Epidermal melanocyte (primary cell): ENCODE measurements at regions not wholly inside any gene's neighbourhood (a gene's known extent, or its start where the extent isn't known, plus 50 kb on each side); places are given as distances from the start of the nearest gene placed in this dataset.
"Not testable (repeated sequence)": the region's sequence is repeated elsewhere in the genome, so short reads cannot be mapped to it uniquely, and the experiment has no call there.

Experiments used
- DNase-seq: peaks from one replicate; pipeline ENCODE4 v3.0.0; 2011; ENCODE audit warnings: low spot score; ENCODE audit not compliant: insufficient read length

DNA sequence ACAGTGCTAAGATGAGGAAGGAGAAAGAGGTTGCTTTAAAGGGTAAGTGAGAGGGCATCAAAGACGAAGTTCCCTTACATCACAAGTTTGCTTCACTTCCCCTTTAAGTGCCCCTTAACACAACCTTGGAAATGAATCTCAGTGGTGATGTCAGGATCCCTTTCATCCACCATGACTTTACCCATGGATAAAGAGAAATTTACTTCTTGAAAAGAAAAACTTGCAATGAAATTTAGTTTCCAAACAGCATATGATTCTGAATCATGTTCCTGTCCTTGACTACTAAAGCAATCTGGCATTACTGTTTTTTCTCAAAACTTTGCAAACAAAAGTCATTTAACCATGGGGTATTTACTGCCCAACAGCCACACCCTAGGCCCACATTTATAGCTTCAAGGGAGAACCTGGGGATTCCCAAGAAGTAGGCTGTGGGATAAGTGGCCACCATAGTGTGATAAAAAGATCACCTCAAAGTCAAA lies 135.9 kb downstream of the ITGB8 start:
- DNase-seq = no peak

DNA sequence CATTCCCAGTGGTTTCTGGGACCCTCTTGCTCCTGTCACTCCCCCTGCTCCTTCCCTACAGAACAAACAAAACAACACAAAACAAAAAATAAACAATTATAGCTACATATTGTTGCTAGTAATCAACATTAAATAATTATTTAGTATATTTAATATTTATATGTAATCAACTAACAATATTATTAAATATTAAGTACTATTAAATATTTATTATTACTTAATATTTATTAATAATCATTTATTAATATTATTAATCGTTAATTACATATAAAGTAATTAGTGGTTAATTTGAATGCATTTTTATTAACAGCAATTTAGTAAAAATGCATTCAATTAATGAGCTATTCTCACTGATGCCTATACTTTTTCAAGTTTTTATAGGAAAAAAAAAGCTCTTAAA lies 139.4 kb downstream of the ITGB8 start:
- no peak for DNase-seq

DNA sequence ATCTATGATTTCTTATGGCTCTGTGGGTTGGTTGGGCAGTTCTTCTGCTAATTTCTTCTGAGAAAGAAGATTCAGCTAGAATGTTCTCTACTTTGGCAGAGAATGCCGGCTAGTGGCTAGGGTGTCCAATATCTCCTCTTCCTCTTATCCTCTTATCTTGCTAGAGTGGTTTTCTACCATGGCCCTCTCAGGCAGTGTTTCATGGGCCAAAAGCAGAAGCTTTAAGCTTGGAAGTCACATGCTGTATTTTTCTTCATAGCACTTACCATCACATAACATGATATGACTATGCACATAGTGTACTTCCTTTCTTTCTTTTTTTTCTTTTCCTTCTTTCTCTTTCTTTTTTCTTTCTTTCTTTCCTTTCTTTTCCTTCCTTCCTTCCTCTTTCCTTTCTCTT lies 140.0 kb downstream of the ITGB8 start:
- DNase-seq = no peak

DNA sequence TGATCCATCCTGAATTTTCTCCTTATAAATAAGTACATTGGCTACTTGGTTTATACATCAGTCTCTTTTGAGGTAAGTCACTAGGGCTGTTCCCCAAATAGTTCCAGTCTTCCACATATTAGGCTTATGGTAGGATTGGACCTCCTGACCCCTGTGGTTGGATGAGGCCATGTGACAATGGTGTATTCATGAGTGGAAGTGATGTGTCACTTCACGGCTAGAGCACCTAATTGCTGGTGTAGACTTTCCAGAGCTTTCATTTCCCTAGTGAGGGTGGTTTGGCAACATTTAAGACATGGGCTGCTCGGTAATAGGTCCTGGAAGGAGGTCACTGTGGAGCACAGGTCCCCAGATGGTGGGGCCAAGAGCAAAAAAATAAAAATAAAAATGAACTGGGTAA lies 141.2 kb upstream of the ABCB5 start:
- DNase-seq = no peak

DNA sequence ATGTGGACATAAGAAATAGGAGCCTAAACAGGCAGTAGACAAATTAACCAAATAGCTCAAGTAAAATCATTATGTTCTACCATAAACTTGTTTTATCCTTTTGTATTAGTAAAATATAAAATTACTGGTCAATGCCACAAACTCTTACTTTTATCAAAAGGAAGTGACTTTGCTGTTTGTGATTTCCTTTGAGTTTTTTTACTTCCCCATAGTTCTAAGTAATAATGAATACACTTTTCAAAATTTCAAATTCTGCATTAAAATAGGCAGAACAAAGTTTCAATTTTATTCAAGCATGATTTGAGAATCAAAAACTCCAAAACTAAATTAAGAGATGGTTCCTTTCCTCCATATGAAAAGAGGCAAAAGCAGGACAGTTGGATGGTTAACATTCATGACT lies 139.7 kb upstream of the ABCB5 start:
- DNase-seq = no peak

DNA sequence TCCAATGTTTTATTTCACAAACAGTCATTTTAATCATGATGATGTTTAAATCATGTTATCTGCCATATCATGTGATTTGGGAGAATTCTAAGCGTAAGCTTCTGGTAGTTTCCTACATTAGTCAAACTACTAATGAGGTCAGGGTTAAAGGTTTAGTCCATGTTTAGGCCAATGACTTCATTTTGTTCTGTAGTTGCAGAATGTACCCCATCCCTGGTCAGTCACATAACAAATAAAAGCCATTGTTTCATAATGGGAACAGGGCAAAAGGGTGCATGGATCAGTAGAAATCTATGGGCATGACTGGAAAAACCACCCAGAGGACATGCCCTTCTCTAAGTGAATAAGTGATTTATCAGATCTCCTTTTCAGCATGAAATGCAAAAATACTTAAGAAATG lies 138.4 kb upstream of the ABCB5 start:
- no peak for DNase-seq

DNA sequence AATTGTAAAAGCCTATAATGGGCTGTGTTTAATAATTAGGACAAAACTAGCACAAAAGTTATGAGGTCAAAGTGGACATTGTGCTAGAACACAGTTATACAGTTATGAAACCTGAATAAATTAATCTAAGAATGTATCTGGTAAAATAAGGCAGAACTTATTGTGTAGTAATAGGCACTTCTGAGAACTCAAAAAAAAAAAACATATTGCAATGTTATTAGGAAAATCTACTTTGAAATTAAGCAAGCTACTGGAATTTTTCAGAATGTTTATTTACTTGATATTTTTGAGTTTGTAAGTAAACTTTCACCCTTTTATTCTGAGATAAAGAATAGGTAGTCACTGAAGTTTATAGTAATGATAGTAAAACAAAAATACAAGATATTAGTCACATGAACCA lies 135.8 kb upstream of the ABCB5 start:
- no peak for DNase-seq

DNA sequence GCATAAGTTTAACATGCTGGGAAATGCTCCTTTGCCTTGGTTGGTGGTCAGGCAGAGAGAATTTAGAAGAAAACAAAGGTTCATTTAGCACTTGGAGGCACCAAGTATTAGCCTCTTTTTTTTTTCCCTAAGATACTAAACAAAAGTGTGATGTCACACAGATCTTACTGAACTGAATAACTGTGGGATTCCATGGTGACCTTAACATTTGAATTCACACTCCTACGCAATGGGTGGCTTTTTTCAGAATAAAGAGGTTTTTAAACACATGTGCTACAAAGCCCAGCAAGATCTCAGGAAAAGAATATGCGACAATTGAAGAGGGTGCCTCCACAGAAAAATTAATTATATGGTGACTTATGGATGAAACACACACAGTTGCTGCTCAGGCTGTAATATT lies 133.4 kb upstream of the ABCB5 start:
- DNase-seq = no peak

DNA sequence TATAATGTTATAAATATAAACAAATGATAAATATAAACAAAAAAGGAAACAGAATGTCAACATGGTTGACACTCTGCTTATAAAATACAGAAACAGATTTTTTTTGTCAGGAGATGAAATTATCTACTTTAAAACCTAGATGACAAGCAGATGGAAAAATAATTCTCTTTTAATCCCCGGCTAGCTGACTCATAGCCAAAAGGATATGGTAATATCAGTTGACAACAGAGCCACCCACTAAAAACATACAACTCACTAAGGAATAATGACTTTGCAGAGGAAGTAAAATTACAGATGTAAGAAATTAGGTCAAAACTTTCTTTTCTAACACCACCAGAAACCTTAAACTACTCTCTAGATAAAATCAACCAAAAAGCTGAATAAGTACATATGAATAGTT lies 131.1 kb upstream of the ABCB5 start:
- DNase-seq = no peak

DNA sequence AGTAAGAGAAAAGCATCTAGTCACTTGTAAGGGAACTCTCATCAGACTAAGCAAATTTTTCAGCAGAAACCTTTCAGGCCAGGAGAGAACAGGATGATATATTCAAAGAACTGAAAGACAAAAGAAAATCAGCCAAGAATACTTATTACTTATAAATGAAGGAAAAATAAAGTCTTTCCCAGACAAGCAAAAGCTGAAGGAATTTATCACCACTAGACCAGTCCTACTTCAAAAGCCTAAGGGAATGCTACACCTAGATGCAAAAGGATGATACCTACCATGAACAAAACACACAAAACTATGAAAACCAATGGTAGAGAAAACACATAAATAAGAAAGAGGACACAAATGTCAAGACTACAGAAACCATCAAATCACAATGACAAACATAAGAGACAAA lies 126.6 kb upstream of the ABCB5 start:
- no peak for DNase-seq

DNA sequence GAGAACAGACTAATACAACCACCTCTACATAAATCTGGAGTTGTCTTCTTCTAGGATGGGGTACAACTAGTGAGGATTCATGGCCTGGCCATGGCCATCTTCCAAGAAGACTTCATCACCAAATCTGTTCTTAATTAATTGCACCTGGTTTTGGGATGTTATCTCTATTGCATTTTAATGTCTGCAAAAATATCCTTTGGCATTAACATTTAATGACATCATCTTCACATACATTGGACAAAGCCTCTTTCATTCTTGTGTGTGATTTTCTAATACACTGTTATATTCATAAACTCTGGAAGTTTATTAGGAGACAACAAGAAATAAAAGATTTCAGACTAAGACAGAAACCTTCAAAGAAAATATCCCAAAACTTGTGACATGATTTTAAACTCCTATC lies 124.2 kb upstream of the ABCB5 start:
- peak; percentile 39 for DNase-seq

DNA sequence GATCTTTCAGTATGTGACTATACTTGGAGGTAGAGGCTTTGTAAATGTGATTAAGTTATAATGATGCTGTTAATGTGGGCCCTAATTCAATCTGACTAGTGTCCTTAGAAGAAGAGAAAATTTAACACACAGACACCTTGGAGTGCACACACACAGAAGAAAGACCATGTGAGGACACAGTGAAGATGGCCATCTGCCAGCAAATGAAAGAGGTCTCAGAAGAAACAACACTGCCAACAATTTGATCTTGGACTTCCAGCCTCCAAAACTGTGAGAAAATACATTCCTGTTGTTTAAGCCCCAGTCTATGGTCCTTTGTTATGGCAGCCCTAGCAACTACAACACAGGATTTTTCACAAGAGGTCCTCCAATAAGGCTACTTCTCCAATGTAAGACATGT lies 120.9 kb upstream of the ABCB5 start:
- DNase-seq = no peak

DNA sequence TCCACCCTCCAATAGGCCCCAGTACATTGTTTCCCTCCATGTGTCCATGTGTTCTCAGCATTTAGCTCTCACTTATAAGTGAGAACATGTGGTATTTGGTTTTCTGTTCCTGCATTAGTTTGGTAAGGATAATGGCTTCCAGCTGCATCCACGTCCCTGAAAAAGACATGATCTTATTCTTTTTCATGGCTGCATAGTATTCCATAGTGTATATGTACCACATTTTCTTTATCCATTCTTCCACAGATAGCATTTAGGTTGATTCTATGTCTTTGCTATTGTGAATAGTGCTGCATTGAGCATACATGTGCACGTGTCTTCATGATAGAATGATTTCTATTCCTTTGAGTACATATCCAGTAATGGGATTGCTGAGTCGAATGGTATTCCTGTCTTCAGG lies 114.0 kb upstream of the ABCB5 start:
- not testable (repeated sequence) for DNase-seq

DNA sequence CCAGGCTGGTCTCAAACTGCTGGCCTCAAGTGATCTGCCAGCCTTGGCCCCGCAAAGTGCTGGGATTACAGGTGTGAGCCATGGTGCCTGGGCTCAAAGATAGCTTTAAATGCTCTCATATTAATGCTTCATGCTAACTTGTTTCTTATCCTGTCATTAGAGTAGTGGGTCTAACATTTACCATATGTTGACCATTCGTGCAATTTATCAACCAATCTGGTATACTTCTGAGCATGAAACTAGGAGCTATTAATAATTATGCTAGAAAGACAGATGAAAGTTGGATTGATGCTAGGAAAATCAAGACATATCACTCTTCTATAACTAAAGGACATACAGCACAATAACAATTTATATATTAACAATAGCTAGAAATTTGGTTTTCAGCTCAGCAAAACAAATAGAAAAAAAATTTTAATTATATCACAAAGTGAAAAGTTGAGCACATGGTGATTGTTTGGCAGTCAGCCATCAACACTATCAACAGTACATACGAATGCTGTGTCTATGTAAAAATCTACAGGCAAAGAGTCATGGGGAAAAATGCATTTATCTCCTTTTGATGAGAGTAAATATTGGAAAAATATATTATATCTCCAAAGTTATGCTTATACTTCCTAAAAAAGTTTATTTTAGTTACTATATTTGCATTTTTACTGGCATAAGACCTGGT lies 112.1 kb upstream of the ABCB5 start:
- no peak for DNase-seq

DNA sequence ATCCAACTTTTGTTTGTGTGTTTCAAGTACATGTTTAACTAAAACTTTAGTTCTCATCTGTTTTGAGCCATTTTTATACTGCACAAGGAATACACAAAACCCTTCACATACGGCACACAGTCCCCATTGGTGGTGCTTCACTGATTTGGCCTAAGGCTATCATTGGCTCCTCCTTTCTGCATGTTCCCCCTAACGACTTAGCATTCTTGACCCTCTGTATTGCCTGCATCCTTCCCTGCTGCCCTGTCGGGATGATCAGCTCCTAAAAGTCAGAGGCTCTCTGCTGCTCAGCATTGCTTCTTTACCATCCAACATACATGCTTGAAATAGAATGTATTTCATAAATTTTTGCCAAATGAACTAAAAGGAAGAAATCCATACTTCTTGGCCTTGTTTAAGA lies 111.4 kb upstream of the ABCB5 start:
- DNase-seq = no peak

DNA sequence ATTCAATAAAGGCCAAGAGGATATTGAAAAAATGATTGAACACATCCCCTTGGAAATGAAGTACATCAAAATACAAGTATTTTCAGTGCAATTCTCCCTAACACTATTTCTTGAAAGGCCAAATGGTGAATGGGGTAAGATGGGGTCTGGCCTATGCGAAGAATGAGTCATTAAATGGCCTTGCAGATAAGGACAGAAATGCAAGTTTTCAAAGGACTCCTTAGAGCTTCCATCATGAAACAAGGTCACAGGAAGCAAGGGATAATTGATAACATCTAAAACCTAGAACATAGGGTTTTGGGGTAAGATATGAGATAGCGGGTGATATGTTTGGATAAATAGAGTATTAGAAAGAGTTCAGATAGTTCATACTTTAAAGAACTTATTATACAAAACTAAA lies 109.3 kb upstream of the ABCB5 start:
- no peak for DNase-seq

DNA sequence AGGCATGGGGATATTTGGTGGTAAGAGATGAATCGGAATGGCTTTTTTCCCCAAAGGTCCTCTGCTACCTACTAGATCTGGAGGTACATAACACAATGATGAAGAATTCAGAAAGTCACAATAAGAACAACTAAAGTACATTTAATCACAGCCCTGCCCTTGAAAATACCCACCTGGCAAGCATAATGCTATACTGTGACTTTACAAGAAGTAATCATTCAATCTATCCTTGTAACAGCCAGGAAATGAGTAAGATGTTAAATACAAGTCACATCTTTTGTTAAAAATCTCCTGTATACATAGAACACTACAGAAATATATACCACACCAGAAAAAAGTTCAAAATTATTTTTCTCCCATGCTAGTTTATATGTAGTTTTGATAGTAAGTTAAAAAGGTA lies 108.3 kb upstream of the ABCB5 start:
- DNase-seq = no peak

DNA sequence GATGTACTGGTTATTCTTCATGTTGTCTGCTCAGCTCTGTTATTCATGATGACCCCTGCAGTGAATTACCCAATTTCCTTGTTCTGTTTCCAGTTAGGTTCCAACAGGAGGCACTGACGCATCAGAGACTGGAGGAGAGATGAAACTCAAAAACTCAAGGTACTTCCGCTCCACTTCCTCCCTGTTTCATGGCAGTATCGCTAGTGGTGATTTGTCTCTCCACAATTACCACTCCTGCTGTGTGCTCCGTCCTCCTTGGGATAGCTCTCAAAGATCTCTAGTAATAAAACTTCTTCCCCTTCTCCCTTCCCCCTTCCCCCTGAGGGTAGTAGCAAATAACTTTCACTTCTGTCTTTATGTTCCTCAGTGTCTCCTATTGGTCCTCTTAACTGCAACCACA lies 107.4 kb upstream of the ABCB5 start:
- no peak for DNase-seq

DNA sequence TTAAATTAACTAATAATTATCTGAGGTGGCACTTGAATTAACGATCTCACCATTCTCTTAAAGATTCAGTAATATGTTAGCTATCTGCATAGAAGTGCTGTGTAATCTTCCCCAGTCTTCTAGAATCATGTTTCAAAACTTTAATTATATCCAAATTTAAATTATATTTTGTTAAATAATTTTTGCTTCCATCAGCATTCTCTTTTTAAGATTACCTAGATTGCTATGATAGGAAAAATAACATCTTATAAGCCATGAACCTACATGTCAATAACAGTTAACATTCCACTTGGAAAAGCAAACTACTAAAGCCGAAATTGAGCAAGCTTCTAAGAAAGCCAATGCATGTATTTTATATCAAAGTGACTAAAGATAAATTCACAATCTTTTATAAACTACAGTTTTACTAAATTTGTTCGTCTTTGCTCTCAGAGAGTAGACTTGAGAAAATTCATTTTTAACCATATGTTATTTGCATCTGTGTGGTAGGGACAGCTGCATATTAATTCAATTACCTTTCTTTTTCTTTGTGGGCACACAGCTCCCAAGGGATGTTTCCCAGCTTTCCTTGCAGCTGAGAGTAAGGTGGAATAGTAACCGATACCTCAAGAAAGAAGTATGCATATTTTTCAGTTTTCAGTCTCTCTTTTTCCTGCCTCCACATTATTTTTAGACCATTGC lies 105.4 kb upstream of the ABCB5 start:
- no peak for DNase-seq

DNA sequence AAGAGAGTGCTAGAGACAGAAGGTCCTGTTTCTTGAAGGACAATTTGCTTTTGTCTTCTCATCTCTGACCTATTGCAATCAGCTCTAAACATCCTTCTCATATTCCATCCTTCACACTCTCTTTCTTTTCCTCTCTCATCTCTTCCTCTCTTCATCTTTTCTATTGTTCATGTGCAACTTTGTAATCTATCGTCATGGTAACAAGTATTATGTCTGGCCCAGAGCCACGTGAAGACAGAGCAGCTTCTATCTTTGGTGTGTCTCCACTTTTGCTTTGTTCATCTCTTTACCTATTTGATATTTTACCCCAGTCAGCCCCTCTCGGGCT lies 104.9 kb upstream of the ABCB5 start:
- no peak for DNase-seq

DNA sequence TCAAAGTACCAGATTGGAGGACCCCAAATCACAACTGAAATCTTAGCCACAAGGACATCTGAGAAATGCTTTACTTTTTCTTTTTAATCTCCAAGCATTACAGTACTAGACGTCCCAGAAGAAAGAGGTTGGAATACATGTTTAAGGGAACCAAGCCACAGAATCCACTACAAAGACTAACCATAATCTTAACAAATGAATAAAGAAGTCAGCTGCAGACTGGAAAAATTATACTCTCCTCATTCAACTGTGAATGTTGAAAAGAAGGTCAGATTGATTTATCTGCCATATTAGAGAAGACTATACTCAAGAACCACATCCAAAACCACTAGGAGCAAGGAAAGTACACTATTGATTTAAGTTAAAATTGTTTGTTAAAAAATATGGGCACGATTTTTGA lies 102.1 kb upstream of the ABCB5 start:
- no peak for DNase-seq

DNA sequence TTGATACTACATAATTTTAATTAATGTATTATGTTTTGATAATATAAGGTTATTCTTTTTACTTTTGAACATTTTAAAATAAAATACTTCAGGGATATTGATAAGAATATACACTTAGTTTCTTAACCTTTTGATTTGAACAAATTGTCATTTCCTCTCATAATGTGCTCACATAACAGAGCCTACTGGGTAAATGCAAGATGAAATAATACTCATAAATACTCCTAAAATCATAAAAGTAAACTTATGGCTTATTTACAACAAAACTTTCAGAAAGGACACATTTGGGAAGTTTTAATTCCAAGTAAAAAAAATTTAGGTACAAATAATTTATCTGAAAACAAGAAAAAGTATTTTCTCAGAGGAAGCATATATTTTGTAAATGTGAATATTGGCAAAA lies 101.6 kb upstream of the ABCB5 start:
- no peak for DNase-seq

DNA sequence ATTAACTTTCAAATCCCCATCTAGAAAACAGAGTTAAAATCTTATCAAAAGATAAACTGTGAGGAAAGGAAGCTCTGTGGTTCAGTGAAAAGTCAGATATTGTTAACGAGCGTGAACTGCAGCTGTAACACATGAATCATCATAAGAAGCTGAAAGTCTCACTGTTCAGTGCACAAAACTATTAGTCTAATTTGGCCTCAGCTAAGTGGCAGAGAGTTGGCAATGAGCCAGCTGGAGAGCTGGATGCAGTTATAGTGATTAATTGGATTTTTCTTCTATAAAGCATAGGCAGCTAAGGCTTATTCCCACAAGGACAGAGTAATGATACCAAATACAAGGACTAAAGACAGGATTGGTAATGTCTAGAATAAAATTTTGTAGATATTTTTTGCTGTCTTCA lies 101.1 kb upstream of the ABCB5 start:
- DNase-seq = peak; percentile 28

DNA sequence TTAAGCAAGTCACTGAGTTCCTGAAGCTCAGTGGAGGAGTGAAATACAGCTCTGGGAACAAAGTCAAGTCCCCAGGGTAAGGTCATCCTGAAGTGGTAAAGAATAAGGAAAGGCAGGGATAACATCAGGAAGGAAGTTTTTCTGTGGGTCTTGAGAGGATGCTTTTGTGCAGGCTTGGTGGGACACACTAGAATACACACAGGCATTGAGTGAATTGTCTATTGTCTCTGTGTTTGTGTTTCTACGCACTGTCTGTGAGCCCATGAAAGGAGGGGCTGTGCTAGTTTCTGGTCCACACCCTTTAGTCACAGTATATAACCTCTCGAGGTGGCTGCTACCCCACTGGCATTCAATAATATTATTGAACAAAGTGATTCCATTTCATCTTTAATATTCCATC lies 95.8 kb upstream of the ABCB5 start:
- no peak for DNase-seq
